ENCODE measurements at regions not wholly inside any gene's neighbourhood (a gene's known extent, or its start where the extent isn't known, plus 50 kb on each side); places are given as distances from the start of the nearest gene placed in this dataset.
"Not testable (repeated sequence)": the region's sequence is repeated elsewhere in the genome, so short reads cannot be mapped to it uniquely, and the experiment has no call there.

DNA sequence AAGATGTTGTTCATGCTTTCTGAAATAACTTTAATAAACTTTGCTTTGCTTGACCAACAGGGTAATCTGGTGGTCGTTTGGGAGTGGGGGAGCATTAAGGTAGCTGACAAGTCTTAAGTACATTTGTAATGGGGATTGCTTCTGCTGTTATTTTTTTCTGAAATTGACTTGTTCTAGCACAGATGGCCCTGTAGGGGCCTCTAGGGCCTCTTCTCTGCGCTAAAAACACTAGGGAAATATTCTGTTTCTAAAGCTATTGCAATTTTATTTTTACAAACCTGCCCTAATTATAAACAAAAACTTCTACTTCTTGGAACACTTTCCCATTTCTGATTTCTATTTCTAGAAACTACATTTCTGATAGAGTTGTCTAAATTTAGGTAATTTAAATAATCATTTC, 191.3 kb upstream of the KCNJ3 start:
- H3K27ac ChIP-seq (ENCODE audit: insufficient read depth in 1 of 2, low read depth in 1 of 2, low read length in 2 of 2, poor library complexity in 1 of 2, severe bottlenecking in 2 of 2): no peak overlapping the region
- no peak overlapping the region for H3K4me3 ChIP-seq (ENCODE audit: control insufficient read depth in 1 of 7, extremely low read depth in 1 of 7, insufficient read depth in 4 of 7, low read depth in 2 of 7, low read length in 6 of 7)
- no peak for DNase-seq
- 11% methylated on average over 1 of the region's 2 CpGs for WGBS (ENCODE audit: insufficient coverage)
- no peaks in the 10 kb centered on the region for H3K4me1 ChIP-seq (ENCODE audit: control extremely low read depth in 1 of 4, control insufficient read depth in 4 of 4, insufficient read depth in 4 of 4, low read length in 3 of 4)
- ChIA-PET POLR2A (no interaction called here), CTCF (no interaction called here)
- no peaks in the 10 kb centered on the region for H3K27me3 ChIP-seq (replicated peaks in 2 of 5; ENCODE audit: control insufficient read depth in 4 of 5, insufficient read depth in 5 of 5, low read length in 4 of 5)
- no peaks in the 10 kb centered on the region for H3K36me3 ChIP-seq (ENCODE audit: control insufficient read depth in 4 of 4, insufficient read depth in 4 of 4, low read length in 3 of 4)
- no peaks in the 10 kb centered on the region for H3K9me3 ChIP-seq (ENCODE audit: control extremely low read depth in 1 of 5, control insufficient read depth in 4 of 5, insufficient read depth in 2 of 5, low read depth in 1 of 5, low read length in 4 of 5)

DNA sequence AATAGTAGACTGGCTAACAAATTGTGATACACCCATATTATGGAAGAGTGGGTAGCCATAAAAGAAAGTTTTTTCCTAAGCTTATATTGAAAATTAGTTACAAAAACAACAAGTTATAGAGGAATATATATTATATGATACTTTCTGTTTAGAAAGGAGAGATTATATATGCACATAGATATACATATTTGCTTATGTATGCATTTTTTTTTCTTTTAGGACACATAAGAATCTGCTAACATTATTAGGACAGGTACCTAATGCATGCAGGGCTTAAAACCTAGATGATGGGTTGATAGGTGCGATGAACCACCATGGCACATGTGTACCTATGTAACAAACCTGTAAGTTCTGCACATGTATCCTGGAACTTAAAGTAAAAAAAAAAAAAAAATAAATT, 179.6 kb upstream of the KCNJ3 start:
- Histone ChIP-seq H3K27ac (ENCODE audit: insufficient read depth in 1 of 2, low read depth in 1 of 2, low read length in 2 of 2, poor library complexity in 1 of 2, severe bottlenecking in 2 of 2) (no peak overlapping the region), H3K36me3 (ENCODE audit: control insufficient read depth in 4 of 4, insufficient read depth in 4 of 4, low read length in 3 of 4) (no peaks in the 10 kb centered on the region), H3K4me3 (ENCODE audit: control insufficient read depth in 1 of 7, extremely low read depth in 1 of 7, insufficient read depth in 4 of 7, low read depth in 2 of 7, low read length in 6 of 7) (no peak overlapping the region), H3K27me3 (replicated peaks in 2 of 5; ENCODE audit: control insufficient read depth in 4 of 5, insufficient read depth in 5 of 5, low read length in 4 of 5) (no peaks in the 10 kb centered on the region), H3K4me1 (ENCODE audit: control extremely low read depth in 1 of 4, control insufficient read depth in 4 of 4, insufficient read depth in 4 of 4, low read length in 3 of 4) (peaks cover 4 to 12% (median 8%) of the 10 kb centered on the region in 4 experiments), H3K9me3 (ENCODE audit: control extremely low read depth in 1 of 5, control insufficient read depth in 4 of 5, insufficient read depth in 2 of 5, low read depth in 1 of 5, low read length in 4 of 5) (no peaks in the 10 kb centered on the region)
- ChIA-PET CTCF (no interaction called here), POLR2A (no interaction called here)
- no CpG with 5 or more reads among the region's 1 CpG for WGBS (ENCODE audit: insufficient coverage)
- no peak for DNase-seq

DNA sequence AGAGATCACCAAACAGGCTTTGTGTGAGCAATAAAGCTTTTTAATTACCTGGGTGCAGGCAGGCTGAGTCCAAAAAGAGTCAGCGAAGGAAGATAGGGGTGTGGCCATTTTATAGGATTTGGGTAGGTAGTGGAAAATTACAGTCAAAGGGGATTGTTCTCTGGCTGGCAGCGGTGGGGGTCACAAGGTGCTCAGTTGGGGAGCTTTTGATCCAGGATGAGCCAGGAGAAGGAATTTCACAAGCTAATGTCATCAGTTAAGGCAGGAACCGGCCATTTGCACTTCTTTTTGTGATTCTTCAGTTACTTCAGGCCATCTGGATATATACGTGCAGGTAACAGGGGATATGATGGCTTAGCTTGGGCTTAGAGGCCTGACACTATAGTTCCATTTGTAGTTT, 177.5 kb upstream of the KCNJ3 start:
- H3K4me1 ChIP-seq (ENCODE audit: control extremely low read depth in 1 of 4, control insufficient read depth in 4 of 4, insufficient read depth in 4 of 4, low read length in 3 of 4); CTCF ChIA-PET; H3K27ac ChIP-seq (ENCODE audit: insufficient read depth in 1 of 2, low read depth in 1 of 2, low read length in 2 of 2, poor library complexity in 1 of 2, severe bottlenecking in 2 of 2): not testable (repeated sequence)

DNA sequence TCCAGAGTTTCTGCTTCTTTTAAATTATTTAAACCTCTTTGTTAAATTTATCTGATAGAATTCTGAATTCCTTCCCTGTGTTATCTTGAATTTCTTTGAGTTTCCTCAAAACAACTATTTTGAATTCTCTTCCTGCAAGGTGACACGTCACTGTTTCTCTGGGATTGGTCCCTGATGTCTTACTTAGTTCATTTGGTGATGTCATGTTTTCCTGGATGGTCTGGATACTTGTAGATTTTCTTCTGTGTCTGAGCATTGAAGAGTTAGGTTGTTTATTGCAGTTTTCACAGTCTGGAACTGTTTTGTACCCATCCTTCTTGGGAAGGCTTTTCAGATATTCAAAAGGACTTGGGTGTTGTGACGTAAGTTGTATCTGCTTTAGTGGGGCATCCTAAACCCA, 172.3 kb upstream of the KCNJ3 start:
- H3K27ac ChIP-seq (ENCODE audit: insufficient read depth in 1 of 2, low read depth in 1 of 2, low read length in 2 of 2, poor library complexity in 1 of 2, severe bottlenecking in 2 of 2): no peak overlapping the region
- no peaks in the 10 kb centered on the region for H3K36me3 ChIP-seq (ENCODE audit: control insufficient read depth in 4 of 4, insufficient read depth in 4 of 4, low read length in 3 of 4)
- no peaks in the 10 kb centered on the region for H3K27me3 ChIP-seq (replicated peaks in 2 of 5; ENCODE audit: control insufficient read depth in 4 of 5, insufficient read depth in 5 of 5, low read length in 4 of 5)
- no peaks in the 10 kb centered on the region for H3K9me3 ChIP-seq (ENCODE audit: control extremely low read depth in 1 of 5, control insufficient read depth in 4 of 5, insufficient read depth in 2 of 5, low read depth in 1 of 5, low read length in 4 of 5)
- DNase-seq: no peak
- ChIA-PET CTCF (no interaction called here), POLR2A (no interaction called here)
- WGBS (ENCODE audit: insufficient coverage): 100% methylated on average over 1 of the region's 2 CpGs
- no peaks in the 10 kb centered on the region for H3K4me1 ChIP-seq (ENCODE audit: control extremely low read depth in 1 of 4, control insufficient read depth in 4 of 4, insufficient read depth in 4 of 4, low read length in 3 of 4)
- H3K4me3 ChIP-seq (ENCODE audit: control insufficient read depth in 1 of 7, extremely low read depth in 1 of 7, insufficient read depth in 4 of 7, low read depth in 2 of 7, low read length in 6 of 7): no peak overlapping the region

More for the DNA sequence above, 177.5 kb upstream of the KCNJ3 start:
- H3K36me3 ChIP-seq (ENCODE audit: control insufficient read depth in 4 of 4, insufficient read depth in 4 of 4, low read length in 3 of 4); POLR2A ChIA-PET; H3K9me3 ChIP-seq (ENCODE audit: control extremely low read depth in 1 of 5, control insufficient read depth in 4 of 5, insufficient read depth in 2 of 5, low read depth in 1 of 5, low read length in 4 of 5); H3K4me3 ChIP-seq (ENCODE audit: control insufficient read depth in 1 of 7, extremely low read depth in 1 of 7, insufficient read depth in 4 of 7, low read depth in 2 of 7, low read length in 6 of 7); DNase-seq; H3K27me3 ChIP-seq (replicated peaks in 2 of 5; ENCODE audit: control insufficient read depth in 4 of 5, insufficient read depth in 5 of 5, low read length in 4 of 5): not testable (repeated sequence)
- WGBS (ENCODE audit: insufficient coverage): 86% methylated on average over 4 of the region's 4 CpGs

DNA sequence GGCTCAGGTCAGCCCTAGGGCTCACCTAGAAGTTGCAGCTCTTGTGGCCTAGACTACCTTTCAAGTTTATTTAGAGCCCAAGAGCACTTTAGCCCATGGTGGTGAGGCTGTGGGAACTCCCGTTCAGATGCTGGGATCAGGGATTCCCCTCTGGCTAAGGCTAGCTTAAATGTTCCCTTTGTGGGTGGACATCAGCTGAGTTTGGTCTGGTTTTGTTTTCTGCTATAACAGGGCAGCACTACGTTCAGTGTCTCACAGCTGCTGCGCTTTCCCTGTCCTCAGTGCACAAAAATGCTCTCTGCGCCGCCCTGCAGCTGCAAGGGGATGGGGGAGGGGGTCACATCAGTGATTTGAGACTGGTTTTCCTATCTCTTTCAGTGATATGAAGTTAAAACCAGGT, 170.5 kb upstream of the KCNJ3 start:
- Histone ChIP-seq H3K27me3 (replicated peaks in 2 of 5; ENCODE audit: control insufficient read depth in 4 of 5, insufficient read depth in 5 of 5, low read length in 4 of 5) (no peaks in the 10 kb centered on the region), H3K4me3 (ENCODE audit: control insufficient read depth in 1 of 7, extremely low read depth in 1 of 7, insufficient read depth in 4 of 7, low read depth in 2 of 7, low read length in 6 of 7) (no peak overlapping the region), H3K4me1 (ENCODE audit: control extremely low read depth in 1 of 4, control insufficient read depth in 4 of 4, insufficient read depth in 4 of 4, low read length in 3 of 4) (no peaks in the 10 kb centered on the region), H3K9me3 (ENCODE audit: control extremely low read depth in 1 of 5, control insufficient read depth in 4 of 5, insufficient read depth in 2 of 5, low read depth in 1 of 5, low read length in 4 of 5) (no peaks in the 10 kb centered on the region), H3K36me3 (ENCODE audit: control insufficient read depth in 4 of 4, insufficient read depth in 4 of 4, low read length in 3 of 4) (no peaks in the 10 kb centered on the region), H3K27ac (ENCODE audit: insufficient read depth in 1 of 2, low read depth in 1 of 2, low read length in 2 of 2, poor library complexity in 1 of 2, severe bottlenecking in 2 of 2) (no peak overlapping the region)
- CTCF ChIA-PET: no interaction called here
- POLR2A ChIA-PET: interaction anchor here (0.5 kb wide), 1 partner anchor 67 kb away, joined by 3 read pairs; no protein-coding TSS in a partner anchor
- DNase-seq: no peak
- 96% methylated on average over 5 of the region's 5 CpGs for WGBS (ENCODE audit: insufficient coverage)

DNA sequence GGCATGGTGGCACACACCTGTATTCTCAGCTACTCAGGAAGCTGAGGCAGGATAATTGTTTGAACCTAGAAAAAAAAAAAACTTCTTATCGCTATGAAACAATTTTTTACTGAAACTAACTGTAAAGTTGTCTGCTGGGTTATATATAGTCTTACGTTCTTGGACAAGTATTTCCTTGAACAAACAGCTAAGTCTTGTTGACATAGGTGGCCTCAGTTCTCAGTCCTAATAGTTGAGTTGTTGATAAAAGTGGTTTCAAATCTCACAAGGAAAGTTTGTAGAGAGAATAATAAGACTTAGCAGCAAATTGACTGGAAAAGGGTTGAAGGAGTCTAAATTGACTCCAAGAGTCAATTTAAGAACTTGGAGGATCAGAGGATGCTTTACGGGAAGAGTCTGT, 166.5 kb upstream of the KCNJ3 start:
- CTCF ChIA-PET: no interaction called here
- DNase-seq: no peak
- no peaks in the 10 kb centered on the region for H3K4me1 ChIP-seq (ENCODE audit: control extremely low read depth in 1 of 4, control insufficient read depth in 4 of 4, insufficient read depth in 4 of 4, low read length in 3 of 4)
- no peaks in the 10 kb centered on the region for H3K36me3 ChIP-seq (ENCODE audit: control insufficient read depth in 4 of 4, insufficient read depth in 4 of 4, low read length in 3 of 4)
- 100% methylated on average over 2 of the region's 3 CpGs for WGBS (ENCODE audit: insufficient coverage)
- no peaks in the 10 kb centered on the region for H3K9me3 ChIP-seq (ENCODE audit: control extremely low read depth in 1 of 5, control insufficient read depth in 4 of 5, insufficient read depth in 2 of 5, low read depth in 1 of 5, low read length in 4 of 5)
- no peaks in the 10 kb centered on the region for H3K27me3 ChIP-seq (replicated peaks in 2 of 5; ENCODE audit: control insufficient read depth in 4 of 5, insufficient read depth in 5 of 5, low read length in 4 of 5)
- no peak overlapping the region for H3K4me3 ChIP-seq (ENCODE audit: control insufficient read depth in 1 of 7, extremely low read depth in 1 of 7, insufficient read depth in 4 of 7, low read depth in 2 of 7, low read length in 6 of 7)
- no peak overlapping the region for H3K27ac ChIP-seq (ENCODE audit: insufficient read depth in 1 of 2, low read depth in 1 of 2, low read length in 2 of 2, poor library complexity in 1 of 2, severe bottlenecking in 2 of 2)
- POLR2A ChIA-PET: no interaction called here

DNA sequence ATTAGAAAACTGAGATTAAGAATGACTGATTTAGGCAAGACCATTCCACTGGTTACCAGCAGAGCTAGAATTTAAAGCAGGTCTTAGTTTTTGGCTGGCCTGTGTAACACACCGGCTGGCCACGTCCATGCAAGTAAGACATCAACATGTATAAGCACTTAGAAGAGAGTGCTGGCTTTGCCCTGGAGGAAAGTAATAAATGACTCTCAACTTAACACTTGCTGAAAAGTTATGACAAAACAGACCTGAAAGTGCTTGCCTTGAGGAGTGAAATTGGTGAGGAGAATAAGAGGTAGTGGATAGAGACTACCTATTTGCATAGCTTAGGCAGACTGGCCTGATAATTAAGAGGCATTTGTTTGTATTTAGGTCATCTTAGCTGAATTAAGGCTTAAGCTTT, 165.7 kb upstream of the KCNJ3 start:
- DNase-seq: no peak
- H3K27ac ChIP-seq (ENCODE audit: insufficient read depth in 1 of 2, low read depth in 1 of 2, low read length in 2 of 2, poor library complexity in 1 of 2, severe bottlenecking in 2 of 2): no peak overlapping the region
- no peaks in the 10 kb centered on the region for H3K9me3 ChIP-seq (ENCODE audit: control extremely low read depth in 1 of 5, control insufficient read depth in 4 of 5, insufficient read depth in 2 of 5, low read depth in 1 of 5, low read length in 4 of 5)
- no peak overlapping the region for H3K4me3 ChIP-seq (ENCODE audit: control insufficient read depth in 1 of 7, extremely low read depth in 1 of 7, insufficient read depth in 4 of 7, low read depth in 2 of 7, low read length in 6 of 7)
- H3K36me3 ChIP-seq (ENCODE audit: control insufficient read depth in 4 of 4, insufficient read depth in 4 of 4, low read length in 3 of 4): no peaks in the 10 kb centered on the region
- H3K27me3 ChIP-seq (replicated peaks in 2 of 5; ENCODE audit: control insufficient read depth in 4 of 5, insufficient read depth in 5 of 5, low read length in 4 of 5): no peaks in the 10 kb centered on the region
- no peaks in the 10 kb centered on the region for H3K4me1 ChIP-seq (ENCODE audit: control extremely low read depth in 1 of 4, control insufficient read depth in 4 of 4, insufficient read depth in 4 of 4, low read length in 3 of 4)
- CTCF ChIA-PET: no interaction called here
- POLR2A ChIA-PET: no interaction called here
- WGBS (ENCODE audit: insufficient coverage): 100% methylated on average over 2 of the region's 2 CpGs
